Common myeloid progenitor, CD34-positive (primary cell): ENCODE measurements at regions not wholly inside any gene's neighbourhood (a gene's known extent, or its start where the extent isn't known, plus 50 kb on each side); places are given as distances from the start of the nearest gene placed in this dataset.

ENCODE experiments used
- CTCF ChIA-PET: fragments of 350-600 bp; sonication (Branson Sonifier 250); formaldehyde crosslinking; loops from one replicate; lab custom pipeline; 2021; ENCODE audit warnings: antibody characterized with exemption; lab: Charles Lee
- POLR2A ChIA-PET: fragments of 350-600 bp; sonication (Branson Sonifier 250); formaldehyde crosslinking; loops from one replicate; lab custom pipeline; 2021; ENCODE audit warnings: antibody characterized with exemption; lab: Charles Lee
- DNase-seq, 3 donors: peaks; one replicate each; pipeline versions ENCODE4 v3.0.0 to v3.0.0-alpha.2; 2013
- H3K27ac ChIP-seq, 2 experiments: 1 replicate in 1 of 2; 2 replicates in 1 of 2; pipeline ENCODE4 v1.7.0; 2013; ENCODE audit warnings: inconsistent platforms in 2 of 2, low read length in 2 of 2, mild to moderate bottlenecking in 2 of 2, low read depth in 1 of 2, moderate library complexity in 1 of 2; ENCODE audit not compliant: severe bottlenecking in 2 of 2, insufficient read depth in 1 of 2, poor library complexity in 1 of 2
- H3K27me3 ChIP-seq, 5 experiments: replicated peaks in 2 of 5; 1 replicate in 3 of 5; 2 replicates in 2 of 5; pipeline versions ENCODE4 v1.6.1 to v1.7.0; 2013; ENCODE audit warnings: low read length in 4 of 5, mild to moderate bottlenecking in 2 of 5, moderate library complexity in 2 of 5, inconsistent platforms in 1 of 5; ENCODE audit not compliant: insufficient read depth in 5 of 5, control insufficient read depth in 4 of 5
- H3K36me3 ChIP-seq, 4 experiments: 1 replicate in 2 of 4; 2 replicates in 2 of 4; pipeline versions ENCODE4 v1.6.1 to v1.7.0; 2013; ENCODE audit warnings: low read length in 3 of 4, control low read depth in 1 of 4, mild to moderate bottlenecking in 1 of 4; ENCODE audit not compliant: control insufficient read depth in 4 of 4, insufficient read depth in 4 of 4
- H3K4me1 ChIP-seq, 4 experiments: 1 replicate in 3 of 4; 2 replicates in 1 of 4; pipeline versions ENCODE4 v1.6.1 to v1.7.1; 2013; ENCODE audit warnings: low read length in 3 of 4, mild to moderate bottlenecking in 3 of 4, control low read depth in 1 of 4, inconsistent platforms in 1 of 4, moderate library complexity in 1 of 4; ENCODE audit not compliant: control insufficient read depth in 4 of 4, insufficient read depth in 4 of 4; ENCODE audit errors: control extremely low read depth in 1 of 4
- H3K4me3 ChIP-seq, 7 experiments: 1 replicate in 4 of 7; 2 replicates in 3 of 7; pipeline versions ENCODE4 v1.5.1 to v1.7.0; 2013; ENCODE audit warnings: mild to moderate bottlenecking in 7 of 7, low read length in 6 of 7, moderate library complexity in 6 of 7, inconsistent platforms in 2 of 7, low read depth in 2 of 7, control low read depth in 1 of 7; ENCODE audit not compliant: insufficient read depth in 4 of 7, control insufficient read depth in 1 of 7; ENCODE audit errors: extremely low read depth in 1 of 7
- H3K9me3 ChIP-seq, 5 experiments: 1 replicate in 4 of 5; 2 replicates in 1 of 5; pipeline versions ENCODE4 v1.6.1 to v1.7.1; 2013; ENCODE audit warnings: low read length in 4 of 5, mild to moderate bottlenecking in 2 of 5, inconsistent platforms in 1 of 5, low read depth in 1 of 5, moderate library complexity in 1 of 5; ENCODE audit not compliant: control insufficient read depth in 4 of 5, insufficient read depth in 2 of 5; ENCODE audit errors: control extremely low read depth in 1 of 5
- WGBS: methylation state at CpG from one replicate; pipeline ENCODE4 v1.1.5; 2013; ENCODE audit not compliant: insufficient coverage; 5-methylcytosine and 5-hydroxymethylcytosine counted together

DNA sequence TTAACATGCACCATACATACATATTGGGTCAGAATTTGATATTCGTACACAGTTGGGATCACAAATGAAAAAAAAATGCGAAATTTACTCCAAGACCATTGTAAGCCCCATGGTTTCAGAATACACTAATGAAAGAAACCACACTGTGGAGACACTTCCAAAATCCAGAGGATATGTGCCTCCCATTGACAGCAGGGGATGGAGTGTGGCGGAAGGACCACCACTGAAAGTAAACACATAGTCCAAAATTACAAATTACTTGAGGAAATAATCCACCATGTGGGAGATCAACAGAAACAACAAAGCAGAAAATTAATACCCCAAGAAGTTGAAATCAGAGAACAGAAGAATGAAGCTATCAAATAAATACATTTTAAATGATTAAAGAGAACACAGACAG lies 291.6 kb upstream of the PAPPA start:
- Histone ChIP-seq H3K27me3 (no peaks in the 10 kb centered on the region), H3K9me3 (no peaks in the 10 kb centered on the region), H3K36me3 (no peaks in the 10 kb centered on the region), H3K4me1 (no peaks in the 10 kb centered on the region), H3K4me3 (no peak overlapping the region), H3K27ac (no peak overlapping the region)
- POLR2A ChIA-PET, result no interaction called here
- 100% methylated on average over 1 of the region's 3 CpGs for WGBS
- CTCF ChIA-PET, result interaction anchor here (1.8 kb wide), 1 partner anchor 9 kb away, joined by 4 read pairs; no protein-coding TSS in a partner anchor
- DNase-seq, result no peak

DNA sequence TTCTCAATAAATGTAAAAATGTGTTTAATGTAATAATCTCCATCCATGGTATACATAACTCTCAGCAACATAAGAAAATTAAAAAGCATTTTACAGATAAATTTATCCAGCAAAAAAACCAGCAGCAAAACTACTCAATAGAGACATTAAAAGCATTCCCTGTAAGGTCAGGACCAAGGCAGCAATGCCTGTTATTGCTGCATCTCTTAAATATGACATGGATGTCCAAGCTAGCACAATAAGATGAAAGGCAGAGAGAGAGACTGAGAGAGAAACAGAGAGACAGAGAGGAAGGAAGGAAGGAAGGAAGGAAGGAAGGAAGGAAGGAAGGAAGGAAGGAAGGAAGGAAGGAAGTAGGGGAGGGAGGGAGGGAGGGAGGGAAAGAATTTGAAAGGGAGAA lies 289.0 kb upstream of the PAPPA start:
- CTCF ChIA-PET, result no interaction called here
- H3K27ac ChIP-seq, result no peak overlapping the region
- no peak for DNase-seq
- no peak overlapping the region for H3K4me3 ChIP-seq
- no peaks in the 10 kb centered on the region for H3K27me3 ChIP-seq
- no peaks in the 10 kb centered on the region for H3K9me3 ChIP-seq
- no peaks in the 10 kb centered on the region for H3K36me3 ChIP-seq
- H3K4me1 ChIP-seq, result no peaks in the 10 kb centered on the region
- POLR2A ChIA-PET, result no interaction called here

DNA sequence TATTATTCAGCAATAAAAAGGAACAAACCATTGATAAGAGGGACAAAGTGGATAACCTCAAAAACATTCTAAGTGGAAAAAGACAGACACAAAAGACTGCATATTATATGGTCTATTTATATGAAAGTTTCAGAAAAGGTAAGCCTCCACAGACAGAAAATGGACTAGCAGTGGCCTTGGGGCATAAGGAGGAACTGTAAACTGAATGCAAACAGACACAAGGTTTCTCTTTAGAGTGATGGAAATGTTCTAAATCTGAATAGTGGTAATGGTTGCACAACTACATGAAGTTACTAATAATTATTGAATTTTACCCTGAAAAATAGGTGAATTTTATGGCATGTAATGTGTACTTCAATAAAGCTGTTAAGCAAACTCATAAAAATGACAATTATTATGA lies 286.3 kb upstream of the PAPPA start:
- H3K4me1 ChIP-seq, result no peaks in the 10 kb centered on the region
- H3K36me3 ChIP-seq, result no peaks in the 10 kb centered on the region
- H3K9me3 ChIP-seq, result no peaks in the 10 kb centered on the region
- H3K27ac ChIP-seq, result no peak overlapping the region
- POLR2A ChIA-PET, result no interaction called here
- DNase-seq, result no peak
- no peak overlapping the region for H3K4me3 ChIP-seq
- CTCF ChIA-PET, result no interaction called here
- H3K27me3 ChIP-seq, result no peaks in the 10 kb centered on the region

DNA sequence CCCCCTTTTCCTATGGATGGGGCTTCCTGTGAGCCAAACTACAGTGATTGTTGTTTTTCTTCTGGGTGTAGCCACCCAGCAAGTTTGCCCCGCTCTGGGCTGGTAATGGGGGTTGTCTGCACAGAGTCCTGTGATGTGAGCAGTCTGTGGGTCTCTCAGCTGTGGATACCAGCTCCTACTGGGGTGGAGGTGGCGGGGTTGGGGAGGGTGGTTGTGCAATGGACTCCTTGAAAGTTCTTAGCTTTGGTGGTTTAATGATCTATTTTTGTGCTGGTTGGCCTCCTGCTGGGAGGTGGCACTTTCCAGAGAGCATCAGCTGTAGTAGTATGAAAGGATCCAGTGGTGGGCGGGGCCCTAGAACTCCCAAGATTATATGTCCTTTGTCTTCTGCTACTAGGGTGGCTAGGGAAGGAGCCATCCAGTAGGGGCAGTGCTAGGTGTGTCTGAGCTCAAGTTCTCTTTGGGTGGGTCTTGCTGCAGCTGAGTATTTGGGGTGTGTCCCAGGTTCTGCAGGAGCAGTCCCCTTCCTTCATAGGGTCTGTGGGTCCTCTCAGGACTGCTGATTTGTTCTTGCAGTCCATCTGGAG lies 275.6 kb upstream of the PAPPA start:
- no peak overlapping the region for H3K4me3 ChIP-seq
- 100% methylated on average over 2 of the region's 3 CpGs for WGBS

DNA sequence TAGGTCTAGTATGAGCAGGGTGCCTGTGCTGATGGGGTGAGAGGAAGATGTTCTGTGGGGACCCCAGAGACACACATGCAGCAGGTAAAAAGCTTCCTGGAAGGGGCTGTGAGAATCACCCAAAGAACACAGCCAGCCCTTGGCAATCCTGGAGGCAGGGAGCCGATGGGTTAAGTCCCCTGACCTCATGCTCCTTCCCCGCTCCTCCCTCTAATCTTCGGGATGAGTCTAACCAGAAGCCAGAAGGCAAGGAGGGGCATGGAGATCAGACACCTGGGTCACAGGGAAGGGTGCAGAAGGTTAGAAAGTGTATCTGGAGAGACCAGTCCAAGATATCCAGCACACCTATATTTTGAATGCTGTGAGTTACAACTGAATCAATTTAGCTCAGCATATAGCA lies 274.1 kb upstream of the PAPPA start:
- WGBS, result 83% methylated on average over 3 of the region's 3 CpGs
- POLR2A ChIA-PET, result no interaction called here
- CTCF ChIA-PET, result no interaction called here

More for the DNA sequence above, 275.6 kb upstream of the PAPPA start:
- H3K9me3 ChIP-seq, result peaks cover 0 to 4% (median 0%) of the 10 kb centered on the region in 5 experiments
- no peak for DNase-seq
- H3K27me3 ChIP-seq, result no peaks in the 10 kb centered on the region
- H3K27ac ChIP-seq, result no peak overlapping the region
- no peaks in the 10 kb centered on the region for H3K36me3 ChIP-seq
- H3K4me1 ChIP-seq, result no peaks in the 10 kb centered on the region
- ChIA-PET POLR2A (no interaction called here), CTCF (interaction anchor here (1.1 kb wide), 1 partner anchor 10 kb away, joined by 3 read pairs; no protein-coding TSS in a partner anchor)

DNA sequence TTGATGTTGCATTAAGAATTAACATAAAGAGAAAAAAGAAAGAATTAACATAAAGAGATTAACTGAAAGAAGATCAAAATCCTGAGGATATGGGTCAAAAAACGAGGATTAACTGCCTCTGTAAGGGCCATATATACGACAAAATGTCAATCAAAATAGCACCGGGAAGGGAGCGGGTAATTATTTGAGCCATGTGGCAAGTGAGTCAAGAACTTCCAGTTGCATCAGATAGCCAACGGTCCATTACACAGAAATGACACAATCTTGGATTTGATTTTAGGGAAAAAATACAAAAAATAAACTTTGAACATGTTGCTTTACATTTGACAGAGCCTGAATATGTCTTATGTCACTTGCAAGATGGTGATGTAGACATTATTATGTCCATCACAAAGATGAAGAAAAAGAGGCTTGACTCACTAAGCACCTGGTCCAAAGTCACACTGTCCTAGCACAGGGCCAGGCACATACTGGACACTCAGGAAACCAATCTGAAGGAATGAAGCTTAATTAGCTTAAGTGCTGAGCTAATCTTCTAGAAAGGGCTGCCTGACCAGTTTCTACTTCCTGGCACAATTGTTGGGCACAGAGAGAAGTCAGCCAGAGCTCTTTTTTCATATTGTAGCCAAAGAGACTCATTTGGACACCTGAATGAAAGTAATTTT lies 273.2 kb upstream of the PAPPA start:
- WGBS, result 94% methylated on average over 5 of the region's 5 CpGs
- Histone ChIP-seq H3K4me1 (no peaks in the 10 kb centered on the region), H3K27me3 (no peaks in the 10 kb centered on the region), H3K36me3 (no peaks in the 10 kb centered on the region), H3K4me3 (no peak overlapping the region), H3K27ac (no peak overlapping the region), H3K9me3 (peaks cover 0 to 4% (median 0%) of the 10 kb centered on the region in 5 experiments)
- DNase-seq, result no peak
- ChIA-PET CTCF (no interaction called here), POLR2A (no interaction called here)

More for the DNA sequence above, 274.1 kb upstream of the PAPPA start:
- DNase-seq, result no peak
- Histone ChIP-seq H3K4me1 (no peaks in the 10 kb centered on the region), H3K4me3 (no peak overlapping the region), H3K9me3 (peaks cover 0 to 4% (median 0%) of the 10 kb centered on the region in 5 experiments), H3K36me3 (no peaks in the 10 kb centered on the region), H3K27me3 (no peaks in the 10 kb centered on the region), H3K27ac (no peak overlapping the region)

DNA sequence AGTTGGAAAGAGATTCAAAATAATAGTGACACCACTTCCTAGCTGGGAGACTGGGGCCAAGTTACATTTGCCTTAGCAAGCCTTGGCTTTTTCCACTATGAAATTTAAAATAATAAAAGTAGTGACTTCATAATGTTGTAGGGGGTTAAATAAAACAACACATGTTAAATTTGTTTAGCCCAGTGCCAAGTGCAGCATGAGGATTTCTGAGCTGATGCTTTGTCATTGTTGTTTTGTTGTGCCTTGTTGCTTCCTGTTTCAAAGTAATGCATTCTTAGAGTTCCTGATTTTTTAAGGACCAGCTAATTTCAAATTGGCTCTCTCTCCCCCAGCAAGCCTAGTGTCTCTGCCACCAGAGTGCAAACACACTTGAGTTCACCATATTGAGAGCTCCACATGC lies 270.7 kb upstream of the PAPPA start:
- H3K36me3 ChIP-seq, result no peaks in the 10 kb centered on the region
- H3K4me1 ChIP-seq, result no peaks in the 10 kb centered on the region
- POLR2A ChIA-PET, result no interaction called here
- H3K9me3 ChIP-seq, result no peaks in the 10 kb centered on the region
- H3K27ac ChIP-seq, result no peak overlapping the region
- H3K27me3 ChIP-seq, result no peaks in the 10 kb centered on the region
- no peak overlapping the region for H3K4me3 ChIP-seq
- CTCF ChIA-PET, result interaction anchor here (0.7 to 1.3 kb wide), 3 partner anchors 11 to 777 kb away, joined by 3 read pairs; no protein-coding TSS in a partner anchor
- DNase-seq, result peak in 1 of 3 donors; percentile 24
